ENCODE measurements at regions not wholly inside any gene's neighbourhood (a gene's known extent, or its start where the extent isn't known, plus 50 kb on each side); places are given as distances from the start of the nearest gene placed in this dataset.

- no peak for DNase-seq (ENCODE audit: low spot score)
Observed at GRCh38 chr7:41182782-41183181, 520.1 kb downstream of the INHBA start.

- DNase-seq (ENCODE audit: low spot score), result no peak
Observed at GRCh38 chr7:41175435-41175834, 527.5 kb downstream of the INHBA start.

DNA sequence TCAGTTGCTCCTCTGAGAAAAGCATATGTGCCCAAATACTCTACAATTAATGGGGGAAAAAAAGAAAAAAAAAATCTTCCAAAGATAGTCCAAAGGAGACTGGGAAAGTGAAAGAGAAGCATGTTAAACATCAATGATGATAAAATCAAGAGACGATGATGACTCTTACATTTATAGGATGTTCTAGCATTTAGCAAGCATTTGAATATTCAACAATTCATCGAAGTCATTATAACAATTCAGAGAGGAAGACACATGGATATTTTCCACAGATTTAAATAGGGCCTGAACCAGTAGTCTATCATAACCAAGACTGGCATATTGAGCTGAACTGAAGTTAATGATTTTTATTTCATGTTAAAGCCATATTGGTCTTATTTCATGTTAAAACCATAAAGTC is 528.4 kb downstream of the INHBA start:
- DNase-seq (ENCODE audit: low spot score), result no peak

GRCh38 chr7:41170466-41170865 is 532.4 kb downstream of the INHBA start:
- DNase-seq (ENCODE audit: low spot score), result no peak

DNA sequence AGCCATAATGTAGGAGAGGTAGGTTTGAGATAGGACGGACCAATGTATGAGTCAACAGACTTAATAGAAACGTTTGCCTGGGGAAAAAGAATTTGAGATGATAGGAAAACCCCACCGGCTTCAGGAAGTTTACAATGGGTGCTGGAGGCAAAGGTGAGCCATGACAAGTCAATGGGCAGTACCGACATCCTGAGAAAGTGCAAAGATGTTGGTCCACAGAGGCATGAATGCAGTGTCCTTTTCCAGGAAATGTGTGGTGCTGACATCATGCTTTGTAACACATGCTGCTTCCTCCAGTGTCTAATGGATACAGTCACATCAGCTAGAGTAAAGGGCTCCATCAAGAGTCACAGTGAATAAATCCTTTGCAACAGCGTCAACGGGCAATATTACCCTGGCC is 533.6 kb downstream of the INHBA start:
- no peak for DNase-seq (ENCODE audit: low spot score)

GRCh38 chr7:41167836-41168235 is 535.1 kb downstream of the INHBA start:
- DNase-seq (ENCODE audit: low spot score), result no peak

DNA sequence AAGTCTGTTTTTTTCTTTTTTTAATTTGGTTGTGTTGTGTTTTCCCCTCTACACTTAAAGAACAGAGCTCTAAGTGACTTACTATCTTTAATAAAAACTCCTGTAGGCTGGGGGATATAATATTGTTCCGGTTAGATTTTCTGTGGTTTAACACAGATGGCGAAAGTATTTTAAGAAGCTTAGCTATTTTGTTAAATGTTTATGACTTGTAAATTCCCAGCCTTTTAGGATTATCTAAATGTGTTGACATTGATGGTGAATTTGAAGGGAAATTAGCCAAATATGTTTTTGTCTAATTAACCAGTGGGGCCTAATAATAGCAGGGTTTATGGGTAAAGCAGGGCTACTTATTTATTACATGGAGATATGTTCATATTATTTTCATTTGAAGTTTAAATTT is 538.5 kb downstream of the INHBA start:
- DNase-seq (ENCODE audit: low spot score), result no peak

DNA sequence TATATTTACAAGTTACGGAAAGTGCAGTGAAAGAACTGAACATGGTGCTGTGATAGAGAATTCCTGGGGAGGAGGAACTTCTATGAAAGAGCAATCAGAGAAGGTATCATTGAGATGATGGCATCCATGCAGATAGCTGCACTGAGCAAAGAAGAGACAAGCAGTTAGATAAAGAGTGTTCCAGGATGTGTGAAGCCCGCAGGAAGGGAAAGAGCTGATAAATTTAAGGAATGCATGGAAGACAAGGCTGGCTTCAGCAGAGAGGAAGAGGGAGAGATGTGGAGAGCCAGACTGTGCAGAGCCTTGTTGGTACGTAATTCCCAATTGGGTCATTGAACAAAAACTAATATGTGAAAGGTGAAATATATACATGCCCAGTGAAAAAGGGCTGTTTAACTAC is 538.9 kb downstream of the INHBA start:
- DNase-seq (ENCODE audit: low spot score), result no peak

- no peak for DNase-seq (ENCODE audit: low spot score)
Observed at GRCh38 chr7:41162612-41163011, 540.3 kb downstream of the INHBA start.

- DNase-seq (ENCODE audit: low spot score), result no peak
Observed at GRCh38 chr7:41161041-41161587, 541.8 kb downstream of the INHBA start.

GRCh38 chr7:41156268-41156667 is 546.6 kb downstream of the INHBA start:
- DNase-seq (ENCODE audit: low spot score), result no peak

GRCh38 chr7:41153268-41153667 is 549.6 kb downstream of the INHBA start:
- no peak for DNase-seq (ENCODE audit: low spot score)

- no peak for DNase-seq (ENCODE audit: low spot score)
Observed at GRCh38 chr7:41152179-41152678, 550.7 kb downstream of the INHBA start.

DNA sequence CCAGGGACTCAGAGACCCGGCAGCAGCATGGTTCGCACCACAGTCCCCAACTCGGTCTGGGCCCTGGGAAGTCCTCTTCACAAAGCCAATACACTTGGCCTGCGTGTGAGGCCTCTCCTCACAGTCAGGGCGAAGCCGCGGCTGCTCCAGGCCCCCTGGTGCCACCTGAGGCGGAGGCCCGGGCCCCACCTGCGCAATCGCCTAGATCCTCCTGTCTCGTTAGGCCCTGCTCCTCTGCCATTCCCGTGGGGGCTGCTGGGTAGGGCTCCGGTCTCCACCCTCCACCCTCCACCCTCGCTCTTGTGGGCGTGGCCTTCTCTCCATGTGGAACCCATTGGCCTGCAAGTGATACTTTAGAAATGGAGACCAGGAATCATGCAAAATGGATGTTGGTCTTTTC is 553.3 kb downstream of the INHBA start:
- DNase-seq (ENCODE audit: low spot score), result no peak

DNA sequence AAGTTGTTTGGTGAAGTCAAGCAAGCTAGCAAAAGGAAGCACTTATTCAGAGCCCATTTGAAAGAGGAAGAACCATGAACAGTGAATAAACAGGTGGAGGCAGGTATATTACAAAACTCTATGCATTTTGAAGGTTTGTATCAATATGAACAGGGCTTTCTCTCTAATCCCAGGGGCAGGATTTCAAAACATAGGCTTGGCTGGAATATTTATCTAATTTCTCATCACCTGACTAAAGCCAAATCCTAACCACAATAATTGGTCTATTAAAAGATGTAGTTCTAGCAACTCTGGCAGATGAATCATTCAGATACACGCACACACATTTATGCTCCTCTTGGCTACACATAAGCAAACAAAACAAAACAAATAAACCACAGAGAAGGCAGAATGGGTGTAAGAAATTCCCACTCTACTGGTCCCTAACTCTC is 554.4 kb downstream of the INHBA start:
- peak; percentile 69 for DNase-seq (ENCODE audit: low spot score)

GRCh38 chr7:41147606-41148485 is 555.0 kb downstream of the INHBA start:
- DNase-seq (ENCODE audit: low spot score), result no peak

- DNase-seq (ENCODE audit: low spot score), result no peak
Observed at GRCh38 chr7:41146429-41146828, 556.5 kb downstream of the INHBA start.

GRCh38 chr7:41145656-41146055 is 557.2 kb downstream of the INHBA start:
- no peak for DNase-seq (ENCODE audit: low spot score)

DNA sequence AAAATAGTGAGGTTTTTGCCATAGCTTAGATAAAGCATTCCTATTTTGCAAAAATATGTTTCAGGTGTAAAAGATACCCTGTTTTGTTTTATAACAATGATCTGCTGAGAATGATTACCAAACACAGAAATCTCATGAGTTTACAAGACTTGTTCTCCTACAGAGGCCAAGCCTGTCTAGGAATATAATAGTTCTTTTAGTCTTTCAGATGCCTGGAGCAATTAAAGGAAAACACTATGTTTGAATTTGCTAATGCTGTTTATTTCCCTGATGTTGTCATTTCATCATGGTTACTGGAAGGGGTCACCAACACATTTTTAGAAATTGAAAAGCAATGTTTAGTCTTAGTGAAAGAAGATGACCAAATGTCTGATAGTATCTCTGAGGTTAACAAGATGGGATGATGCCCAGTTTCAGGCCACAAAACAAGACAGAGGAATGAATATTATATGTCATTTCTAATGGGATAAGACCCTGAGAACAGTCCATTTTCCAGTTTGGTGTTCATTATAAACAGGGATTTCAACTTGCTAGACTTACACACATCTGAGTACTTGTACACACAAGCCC is 559.9 kb downstream of the INHBA start:
- no peak for DNase-seq (ENCODE audit: low spot score)

GRCh38 chr7:41139789-41140188 is 563.1 kb downstream of the INHBA start:
- DNase-seq (ENCODE audit: low spot score), result no peak

GRCh38 chr7:41136551-41136950 is 566.3 kb downstream of the INHBA start:
- DNase-seq (ENCODE audit: low spot score), result no peak

DNA sequence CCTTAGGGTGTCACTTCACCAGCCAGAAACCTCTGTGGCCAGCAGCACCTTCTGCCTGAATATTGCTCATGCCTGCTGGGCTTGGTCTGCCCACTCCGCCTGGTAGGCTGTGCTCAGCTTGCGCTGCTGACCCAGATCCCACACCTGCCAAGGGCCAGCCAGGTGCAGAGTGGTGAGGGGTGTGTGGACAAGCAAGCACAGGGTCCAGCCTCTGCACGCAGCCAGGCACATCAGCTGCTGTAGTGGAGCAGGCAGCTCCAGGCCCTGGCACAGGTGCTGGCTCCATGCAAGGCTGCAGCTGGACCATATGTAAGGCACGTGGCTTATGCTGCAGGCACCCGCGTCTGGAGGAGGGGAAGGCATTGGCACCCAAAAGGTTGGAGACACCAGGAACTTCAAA is 567.4 kb downstream of the INHBA start:
- no peak for DNase-seq (ENCODE audit: low spot score)
